ENCODE measurements at regions not wholly inside any gene's neighbourhood (a gene's known extent, or its start where the extent isn't known, plus 50 kb on each side); places are given as distances from the start of the nearest gene placed in this dataset.

GRCh38 chr14:43019826-43020225 is 1413.2 kb downstream of the LRFN5 start:
- TF ChIP-seq CTCF (IDR thresholded peaks at IDR 0.05) (no peak), EP300 (IDR thresholded peaks at IDR 0.05; ENCODE audit: low read depth) (no peak), POLR2A (IDR thresholded peaks at IDR 0.05) (no peak), POLR2AphosphoS5 (IDR thresholded peaks at IDR 0.05) (no peak)
